A172 (cell line): ENCODE measurements at regions not wholly inside any gene's neighbourhood (a gene's known extent, or its start where the extent isn't known, plus 50 kb on each side); places are given as distances from the start of the nearest gene placed in this dataset.

Experiments used
- DNase-seq: peaks from one replicate; pipeline ENCODE4 v3.0.0-alpha.2; 2015; ENCODE audit warnings: low spot score

DNA sequence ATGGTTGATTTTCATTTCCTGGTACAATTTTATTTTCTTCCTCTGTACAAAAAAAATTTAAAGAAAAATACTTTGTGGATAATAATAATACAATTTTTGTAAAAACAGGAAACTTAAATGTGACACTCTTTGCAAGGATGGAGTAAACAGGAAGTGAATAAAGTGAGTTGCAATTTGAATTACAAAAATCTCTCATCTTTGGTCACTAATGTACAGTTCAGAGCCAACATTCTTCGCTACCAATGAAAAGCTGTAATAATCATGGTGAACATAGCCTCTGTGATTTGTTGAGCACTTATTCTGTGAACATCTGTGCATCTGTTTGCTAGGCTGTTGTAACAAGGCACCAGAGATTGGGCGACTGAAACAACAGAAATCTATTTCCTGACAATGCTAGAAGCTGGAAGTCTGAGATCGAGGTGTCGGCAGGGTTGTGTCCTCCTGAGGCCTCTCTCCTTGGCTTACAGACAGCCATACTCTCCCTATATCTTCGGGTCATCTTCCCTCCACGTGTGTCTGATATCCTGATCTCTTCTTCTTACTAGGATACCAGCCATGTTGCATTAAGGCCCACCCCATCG, 295.3 kb upstream of the KLF6 start:
- DNase-seq, result no peak

DNA sequence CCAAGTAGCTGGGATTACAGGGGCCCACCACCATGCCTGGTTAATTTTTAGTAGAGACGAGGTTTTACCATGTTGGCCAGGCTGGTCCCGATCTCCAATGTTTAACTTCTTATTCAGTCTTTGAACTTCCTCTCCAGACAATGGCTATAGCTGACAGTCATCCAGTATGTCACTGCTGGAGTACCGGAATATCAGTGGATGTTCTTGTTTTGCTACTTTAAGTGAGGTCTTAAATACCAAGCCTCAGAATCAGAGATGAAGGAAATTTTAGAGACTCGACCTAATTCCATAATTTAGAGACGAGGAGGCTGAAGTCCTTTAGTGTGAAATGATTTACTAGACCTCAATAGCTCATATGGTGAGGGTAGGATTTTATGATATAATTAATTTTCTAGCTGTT, 294.8 kb upstream of the KLF6 start:
- no peak for DNase-seq

DNA sequence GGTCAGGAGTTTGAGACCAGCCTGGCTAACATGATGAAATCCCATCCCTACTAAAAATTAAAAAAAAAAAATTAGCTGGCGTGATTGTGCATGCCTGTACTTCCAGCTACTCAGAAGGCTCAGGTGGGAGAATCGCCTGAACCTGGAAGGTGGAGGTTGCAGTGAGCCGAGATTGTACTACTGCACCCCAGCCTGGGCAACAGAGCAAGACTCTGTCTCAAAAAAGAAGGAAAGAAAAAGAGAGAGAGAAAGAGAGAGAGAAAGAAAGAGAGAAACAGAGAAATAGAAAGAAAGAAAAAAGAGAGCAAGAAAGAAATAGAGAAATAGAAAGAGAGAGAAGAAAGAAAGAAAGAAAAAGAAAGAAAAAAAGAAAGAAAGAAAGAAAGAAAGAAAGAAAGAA, 292.8 kb upstream of the KLF6 start:
- DNase-seq, result no peak

DNA sequence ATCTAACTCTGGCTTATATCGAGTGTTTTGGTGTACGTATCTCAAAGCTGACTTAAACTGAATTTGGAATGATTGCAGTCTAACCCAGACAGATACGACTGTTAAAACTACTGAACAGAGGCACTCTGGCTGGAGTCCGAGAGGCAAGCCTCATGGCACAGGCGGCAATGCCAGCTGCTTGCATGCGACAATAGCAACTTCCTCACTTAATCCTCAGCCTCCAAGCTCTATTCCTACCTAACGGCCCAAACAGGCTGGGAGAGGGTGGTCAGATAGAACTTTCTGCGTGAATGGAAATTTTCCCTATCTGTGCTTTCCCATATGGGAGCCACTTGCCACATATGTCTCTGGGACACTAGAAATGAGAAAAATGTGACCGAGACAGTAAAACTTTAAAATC, 292.0 kb upstream of the KLF6 start:
- no peak for DNase-seq

DNA sequence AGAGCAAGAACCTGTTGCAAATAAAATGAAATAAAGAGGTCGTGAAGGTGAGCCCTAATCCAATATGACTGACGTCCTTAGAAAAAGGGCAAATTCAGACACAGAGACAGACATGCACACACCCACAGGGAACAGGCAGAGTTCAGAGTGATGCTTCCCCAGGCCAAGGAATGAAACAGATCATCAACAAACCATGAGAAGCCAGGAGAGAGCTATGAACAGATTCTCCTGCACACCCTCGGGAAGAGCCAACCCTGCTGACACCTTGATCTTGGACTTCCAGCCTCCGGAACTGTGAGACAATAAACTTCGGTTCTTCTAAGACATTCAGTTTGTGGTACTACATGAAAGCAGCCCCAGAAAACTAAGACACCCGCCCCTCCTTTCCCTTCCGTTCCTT, 290.4 kb upstream of the KLF6 start:
- no peak for DNase-seq

DNA sequence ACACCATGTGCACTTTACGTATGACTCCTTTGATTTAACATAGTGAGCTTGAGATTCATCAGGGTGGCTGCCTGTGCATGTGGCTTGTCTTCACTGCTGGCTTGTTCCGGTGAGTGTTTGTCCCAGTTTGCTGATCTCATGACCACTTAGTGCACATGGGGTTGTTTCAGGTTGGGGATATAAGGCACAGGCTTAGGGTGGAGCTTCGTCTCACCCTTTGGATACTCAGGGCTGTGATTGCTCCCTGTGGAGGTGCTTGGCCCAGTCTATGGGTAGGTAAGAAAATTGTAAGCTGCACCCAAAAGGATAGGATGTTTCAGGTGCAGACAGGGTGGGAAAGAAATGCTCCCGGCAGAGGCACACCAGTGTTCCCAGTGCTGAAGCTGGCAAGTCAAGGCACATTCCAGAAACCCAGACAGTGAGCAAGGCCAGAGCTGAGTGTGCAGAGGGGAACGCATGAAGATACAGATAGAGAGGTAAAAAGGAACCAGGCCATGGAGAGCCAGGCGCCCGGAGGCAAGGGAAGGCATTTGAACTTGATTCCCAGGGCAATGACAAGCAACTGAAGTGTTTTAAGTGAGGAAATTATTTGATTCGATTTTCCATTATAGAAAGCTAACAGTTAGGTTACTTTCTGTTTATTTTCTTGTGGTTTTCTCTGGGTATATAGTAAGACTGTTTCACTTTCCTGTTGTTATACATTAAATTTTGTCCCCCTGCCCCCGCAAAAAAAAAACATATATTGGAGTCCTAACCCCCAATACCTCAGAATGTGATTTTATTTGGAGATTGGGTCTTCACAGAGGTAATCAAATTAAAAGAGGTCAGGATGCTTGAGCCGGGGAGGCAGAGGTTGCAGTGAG, 289.8 kb upstream of the KLF6 start:
- no peak for DNase-seq

DNA sequence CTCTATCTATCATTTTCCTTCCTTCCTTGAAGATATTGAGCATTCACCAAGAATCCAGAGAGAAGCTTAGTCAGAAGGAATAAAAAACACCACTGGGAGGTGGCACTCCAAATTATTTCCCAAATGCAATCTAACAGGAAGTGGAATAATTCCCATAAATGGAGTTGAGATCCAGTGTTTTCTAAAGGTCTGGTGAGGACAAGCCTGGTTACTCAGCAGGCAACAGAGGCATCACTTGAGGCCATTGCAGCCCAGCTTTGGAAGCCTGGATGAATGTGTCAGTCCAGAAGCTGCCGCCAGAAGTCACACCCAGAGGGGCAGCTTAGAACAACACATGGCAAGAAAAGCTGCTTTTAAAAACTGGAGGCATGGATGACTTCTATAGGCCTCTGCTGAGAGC, 288.9 kb upstream of the KLF6 start:
- peak; percentile 32 for DNase-seq

DNA sequence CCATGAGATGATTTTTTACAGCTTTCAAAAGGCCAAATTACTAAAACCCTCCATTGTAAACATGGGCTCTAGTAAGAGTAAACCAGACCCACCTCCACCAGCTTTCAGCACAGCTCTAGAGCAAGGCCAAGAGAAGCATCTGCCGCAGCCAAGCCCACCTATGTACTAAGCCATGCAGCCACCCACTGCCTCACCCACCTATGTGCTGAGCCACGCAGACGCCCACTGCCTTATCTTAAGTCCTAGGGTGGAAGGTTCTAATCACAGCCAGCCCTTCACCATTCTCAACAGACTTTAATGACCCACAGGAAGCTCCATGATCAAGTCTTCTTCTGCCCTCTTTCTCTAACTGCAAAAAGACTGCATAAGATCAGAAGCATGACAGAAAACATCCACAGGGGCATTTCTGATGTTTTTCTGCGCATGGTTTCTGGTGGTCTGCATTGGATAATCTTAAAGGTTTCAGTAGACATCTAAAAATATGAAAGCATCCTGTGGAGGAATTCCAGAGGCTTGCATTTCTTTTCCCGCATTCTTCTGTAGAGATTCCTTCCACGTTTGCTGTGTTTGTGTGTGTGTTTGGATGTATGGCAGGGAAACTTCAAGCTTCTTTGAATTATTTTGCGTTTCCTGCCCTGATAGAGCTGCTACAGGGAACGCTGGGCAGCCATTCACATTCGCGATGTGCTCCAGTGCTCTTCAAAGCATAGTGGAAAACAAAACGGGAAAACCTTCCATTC, 286.1 kb upstream of the KLF6 start:
- no peak for DNase-seq

DNA sequence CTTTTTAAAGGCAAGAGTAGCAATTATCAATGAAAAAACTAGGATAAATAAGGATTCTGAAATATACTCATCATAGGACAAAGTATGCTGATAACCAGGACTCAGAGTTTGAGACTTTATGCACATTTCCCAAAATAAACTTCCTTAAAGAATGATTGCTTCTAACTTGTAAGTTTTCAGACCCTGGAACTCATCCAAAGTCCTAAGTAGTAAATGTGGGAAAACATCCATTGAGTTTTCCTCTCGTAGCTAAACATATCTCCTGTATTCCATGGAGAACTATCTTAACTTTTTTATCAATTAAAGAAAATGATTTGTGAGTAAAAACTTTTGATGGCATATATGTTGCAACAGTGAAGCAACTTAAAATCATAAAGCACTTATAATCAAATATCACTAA, 285.2 kb upstream of the KLF6 start:
- no peak for DNase-seq

DNA sequence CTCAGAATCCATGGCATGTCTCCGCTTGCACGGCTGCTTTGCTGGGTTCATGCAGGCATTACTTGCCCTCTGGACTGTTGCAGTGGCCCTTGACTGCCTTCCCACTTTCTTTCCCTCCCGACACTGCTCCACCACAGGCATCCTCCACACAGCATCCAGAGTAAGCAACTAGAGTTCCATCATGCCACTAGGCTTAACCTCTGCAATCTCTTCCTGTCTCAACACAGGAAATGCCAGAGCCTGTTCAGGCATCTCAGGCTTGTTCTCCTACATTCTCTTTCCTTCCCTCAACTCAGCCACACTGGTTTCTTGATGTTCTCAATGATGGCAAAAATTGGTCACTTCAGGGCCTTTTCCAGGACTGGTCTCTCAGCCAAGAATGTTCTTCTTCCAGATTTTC, 284.5 kb upstream of the KLF6 start:
- DNase-seq, result no peak

DNA sequence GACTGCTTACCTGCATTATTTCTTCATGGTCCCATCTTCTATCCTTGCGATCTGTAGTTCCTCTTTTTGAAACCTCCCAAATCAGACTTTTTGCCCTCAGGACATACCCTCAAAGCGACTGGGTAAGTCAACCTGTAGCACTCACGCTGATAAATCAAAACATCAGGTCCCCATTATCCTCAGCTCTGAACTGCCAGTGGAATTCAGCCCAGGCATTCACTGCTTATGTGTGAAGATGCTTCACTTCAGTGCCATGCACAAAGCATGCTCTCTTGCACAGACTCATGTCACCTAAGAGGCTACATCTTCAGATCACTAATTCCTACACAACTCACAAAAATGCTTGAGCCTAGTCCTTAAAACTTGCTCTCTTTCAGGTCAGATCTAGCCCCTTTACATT, 283.6 kb upstream of the KLF6 start:
- DNase-seq, result no peak

DNA sequence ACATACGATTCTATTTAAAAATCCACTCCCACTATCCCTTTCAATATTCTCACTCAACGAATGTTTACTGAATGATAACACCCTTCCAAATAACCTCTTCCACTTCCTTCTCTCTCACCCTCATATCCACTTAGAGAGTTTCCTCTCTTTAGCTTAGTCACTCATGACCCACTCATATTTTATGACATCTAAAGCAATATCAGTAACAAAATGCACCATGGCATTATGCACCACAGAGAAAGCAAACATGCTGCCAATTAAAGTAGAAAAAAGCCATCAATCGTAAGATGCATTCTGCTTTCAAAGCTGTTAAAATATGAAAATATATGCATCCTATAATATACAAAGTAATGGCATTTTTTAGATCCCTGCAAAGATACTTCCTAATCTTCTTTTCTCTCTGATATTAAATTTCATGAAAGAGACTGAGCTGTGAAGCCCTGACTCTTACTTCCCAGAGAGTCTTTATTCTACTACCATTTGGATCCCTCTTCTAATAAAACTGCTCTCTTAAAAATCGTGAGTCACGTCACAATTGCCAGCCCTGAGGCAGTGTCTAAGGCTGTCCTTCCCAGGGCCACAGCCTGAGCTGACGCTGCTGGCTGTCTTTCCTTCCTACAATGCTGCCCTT, 283.0 kb upstream of the KLF6 start:
- no peak for DNase-seq

DNA sequence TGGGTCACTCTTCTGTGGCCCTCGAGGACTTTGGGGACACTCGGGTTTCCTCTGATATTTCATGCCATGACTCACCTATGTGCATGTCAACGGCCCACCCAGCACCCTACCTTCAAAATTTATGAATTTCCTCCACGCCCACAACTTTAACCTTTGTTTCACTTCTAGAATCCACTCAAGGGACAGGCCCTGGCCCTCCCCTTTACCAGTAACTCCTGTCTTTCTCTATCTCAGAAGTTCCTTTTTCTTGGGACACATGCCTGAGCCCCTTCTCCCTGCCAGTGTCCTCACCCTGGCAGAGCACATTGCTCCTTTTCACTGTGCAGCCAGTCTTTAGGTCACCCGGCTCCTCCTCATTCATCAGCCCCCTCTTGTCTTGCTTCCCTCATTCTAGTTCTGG, 282.5 kb upstream of the KLF6 start:
- no peak for DNase-seq

DNA sequence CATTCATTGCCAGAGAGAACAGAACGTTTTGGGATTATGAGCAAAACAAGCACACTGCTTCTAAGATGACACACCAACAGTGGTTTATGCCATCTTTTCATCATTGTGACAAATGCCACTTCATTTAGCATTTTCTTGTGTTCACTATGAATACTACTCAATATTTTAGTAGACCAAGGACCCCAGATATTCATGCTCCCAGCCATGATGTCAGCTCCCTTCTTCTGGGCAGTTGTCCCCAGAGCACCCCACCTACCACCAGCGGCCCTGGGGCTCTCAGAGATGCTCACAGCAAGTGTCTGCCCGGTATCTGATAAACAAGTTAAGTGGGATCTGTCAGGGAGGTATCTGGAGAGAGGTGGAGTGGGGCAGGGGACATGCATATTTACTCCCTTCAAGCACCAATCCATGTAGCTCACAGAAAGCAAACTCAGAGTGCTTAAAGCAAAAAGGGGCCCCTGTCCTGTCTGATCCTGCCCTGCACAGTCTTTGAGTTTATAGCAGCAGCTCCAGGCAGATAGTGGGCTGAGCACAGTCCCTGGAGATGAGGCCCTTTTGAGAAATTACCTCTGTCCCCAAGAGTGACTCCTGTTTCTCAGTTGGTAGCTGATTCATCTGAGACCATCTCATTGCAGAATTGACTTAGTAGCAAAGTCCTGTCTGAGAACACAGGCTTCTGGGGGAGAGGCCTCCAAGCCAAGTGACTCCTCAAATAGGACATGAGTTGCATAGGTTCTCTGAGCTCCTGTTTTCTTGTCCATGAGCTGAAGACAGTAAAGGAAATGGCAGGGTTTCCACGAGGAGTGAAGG, 281.8 kb upstream of the KLF6 start:
- no peak for DNase-seq

DNA sequence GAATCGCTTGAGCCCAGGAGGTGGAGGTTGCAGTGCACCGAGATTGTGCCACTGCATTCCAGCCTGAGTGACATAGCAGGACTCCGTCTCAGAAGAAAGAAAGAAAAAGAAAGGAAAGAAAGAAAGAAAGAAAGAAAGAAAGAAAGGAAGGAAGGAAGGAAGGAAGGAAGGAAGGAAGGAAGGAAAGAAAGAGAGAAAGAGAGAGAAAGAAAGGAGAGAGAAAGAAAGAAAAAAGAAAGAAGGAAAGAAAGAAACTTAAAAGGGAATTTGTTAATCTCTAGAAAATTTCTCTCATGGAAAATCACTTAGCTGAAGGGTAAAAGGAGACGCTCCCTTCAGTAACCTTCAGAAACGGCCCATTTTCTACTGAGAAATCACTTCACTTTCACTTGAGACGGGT, 279.5 kb upstream of the KLF6 start:
- no peak for DNase-seq

DNA sequence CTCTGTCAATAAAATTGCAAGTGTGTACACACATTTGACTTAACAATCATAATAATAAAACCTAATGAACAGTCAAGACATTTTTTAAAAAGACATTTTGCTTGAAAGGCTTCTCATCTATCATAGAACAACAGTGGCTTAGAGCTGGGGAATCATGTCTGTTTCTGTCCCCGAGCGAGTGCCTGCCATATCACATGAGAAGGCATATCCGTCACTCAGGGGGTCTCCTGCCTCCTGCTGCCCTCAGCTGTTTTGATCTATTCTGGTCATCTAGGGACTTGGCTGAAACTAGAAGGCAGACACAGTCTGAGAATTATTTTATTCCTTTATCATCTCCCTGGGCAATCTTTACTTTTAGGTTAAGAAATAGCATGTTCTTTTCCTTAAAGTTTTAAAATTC, 278.7 kb upstream of the KLF6 start:
- no peak for DNase-seq

DNA sequence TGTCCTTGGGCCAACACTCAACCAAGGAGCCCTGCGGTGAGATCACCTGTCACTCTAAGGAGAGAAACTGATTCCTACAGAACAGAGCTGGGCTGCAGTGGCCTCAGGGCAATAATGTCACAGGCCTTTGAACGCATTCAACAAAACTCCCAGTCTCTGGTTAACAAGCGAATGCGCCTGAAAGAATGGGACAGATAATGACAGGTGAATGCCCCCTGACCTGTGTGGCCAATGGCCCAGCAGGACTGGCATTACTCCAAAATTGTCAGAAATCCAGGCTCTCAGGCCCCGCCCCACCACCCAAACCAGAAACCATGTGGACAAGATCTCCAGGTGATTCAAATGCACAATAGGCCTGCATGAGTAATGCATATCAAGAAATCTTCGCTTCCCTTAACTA, 277.7 kb upstream of the KLF6 start:
- no peak for DNase-seq

DNA sequence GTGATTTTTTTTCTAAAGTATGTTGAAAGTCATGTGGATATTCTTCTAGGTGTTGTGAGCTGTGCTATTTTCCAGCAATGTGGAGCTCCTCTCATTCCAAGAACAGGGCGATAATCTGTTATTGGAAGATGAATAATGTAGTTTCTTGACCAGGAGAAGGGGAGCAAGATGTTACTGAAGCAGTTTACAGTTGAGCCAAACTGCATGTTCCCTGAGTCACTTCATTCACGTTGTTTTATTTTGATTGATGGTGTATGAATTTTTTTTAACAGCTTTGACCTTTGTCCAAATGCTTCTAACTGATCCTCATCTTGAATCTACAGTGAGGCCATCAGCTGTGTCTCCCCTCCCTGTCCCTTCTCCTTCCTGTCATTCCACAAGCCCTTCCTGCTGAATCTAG, 277.1 kb upstream of the KLF6 start:
- no peak for DNase-seq

DNA sequence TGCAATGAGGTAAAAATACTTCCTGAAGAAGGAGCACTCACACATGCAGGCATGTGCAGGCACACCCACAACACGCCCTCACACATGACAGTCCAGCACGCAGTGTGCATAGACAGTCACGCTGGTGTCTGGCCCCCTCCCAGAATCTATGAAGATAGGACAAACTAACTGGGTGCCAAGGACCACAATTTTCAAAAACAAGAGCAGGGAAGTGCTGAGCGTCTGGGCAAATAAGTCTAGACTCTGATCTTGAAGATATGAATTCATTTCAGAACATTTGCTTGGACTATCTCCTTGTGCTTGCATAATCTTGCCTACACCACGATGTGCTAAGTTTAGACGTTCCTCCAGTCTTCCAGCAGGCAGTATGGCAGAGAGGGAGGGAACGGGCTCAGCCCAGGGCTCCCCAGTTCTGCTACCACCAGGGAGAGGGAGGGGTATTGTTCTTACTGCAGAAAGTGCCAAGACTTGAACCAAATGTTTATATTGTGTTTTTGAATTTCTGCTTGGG, 276.5 kb upstream of the KLF6 start:
- DNase-seq, result no peak

DNA sequence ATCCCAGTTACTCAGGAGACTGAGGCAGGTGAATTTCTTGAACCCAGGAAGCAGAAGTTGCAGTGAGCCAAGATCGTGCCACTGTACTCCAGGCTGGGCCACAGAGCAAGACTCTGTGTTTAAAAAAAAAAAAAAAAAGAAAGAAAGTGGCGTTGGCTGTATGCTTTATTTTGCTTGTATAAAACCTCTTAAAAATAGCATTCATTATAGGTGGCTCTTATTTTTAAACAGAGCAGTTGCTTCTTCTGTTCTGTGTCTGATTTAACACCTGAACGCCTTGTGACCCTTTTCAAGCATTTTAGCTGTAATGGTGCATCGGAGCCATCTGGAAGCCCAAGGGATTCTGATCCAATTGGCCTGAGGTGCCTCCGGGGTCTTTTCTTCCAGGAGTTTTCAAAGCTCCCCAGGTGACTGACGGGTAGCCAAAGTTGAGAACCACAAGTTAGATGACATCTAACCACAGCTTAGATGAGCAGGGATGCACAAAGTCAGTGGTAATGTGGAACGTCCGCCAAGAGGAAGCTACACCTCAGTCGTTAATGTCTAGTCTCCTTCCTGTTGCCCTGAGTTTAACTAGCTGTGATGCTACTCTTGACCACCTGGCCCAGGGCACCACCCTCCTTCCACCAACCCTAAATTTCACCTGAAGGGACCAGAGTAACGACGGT, 274.6 kb upstream of the KLF6 start:
- DNase-seq, result no peak

DNA sequence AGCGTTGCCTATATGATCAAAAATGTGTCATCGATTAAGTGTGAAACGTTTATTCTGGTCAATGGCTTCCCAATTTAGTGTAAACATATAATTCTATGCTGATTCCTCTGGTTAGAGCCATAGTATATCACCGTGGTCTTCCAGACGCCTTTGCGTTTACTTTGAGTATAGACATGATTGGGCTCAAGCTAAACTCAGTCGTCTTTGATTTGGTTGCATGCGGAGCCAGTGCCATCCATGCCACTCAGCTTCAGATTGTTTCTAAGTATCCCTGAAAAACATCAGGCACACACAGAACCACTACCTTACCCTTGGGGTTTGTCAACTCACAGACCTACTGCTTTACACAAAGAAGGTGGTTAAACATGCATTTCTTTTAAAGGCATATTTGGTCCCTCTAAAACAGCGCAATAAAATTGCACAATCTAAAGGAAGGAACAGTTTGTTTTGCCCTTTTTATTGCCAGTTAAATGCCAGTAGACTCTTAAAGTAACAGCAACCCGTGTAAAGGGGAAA, 273.6 kb upstream of the KLF6 start:
- DNase-seq, result no peak
